Mesothelial cell of epicardium (in vitro differentiated cells): ENCODE measurements at regions not wholly inside any gene's neighbourhood (a gene's known extent, or its start where the extent isn't known, plus 50 kb on each side); places are given as distances from the start of the nearest gene placed in this dataset.

Experiments used
- DNase-seq, 2 experiments: peaks; one replicate each; pipeline ENCODE4 v3.0.0; 2021; ENCODE audit warnings: low spot score in 2 of 2; ENCODE audit not compliant: unreplicated experiment in 2 of 2
- H3K27ac Mint-ChIP-seq: 2 replicates; pipeline ENCODE4 v1.8.0; 2021; ENCODE audit warnings: mixed read lengths
- H3K27me3 Mint-ChIP-seq: 2 replicates; pipeline ENCODE4 v1.8.0; 2021; ENCODE audit warnings: low read depth, mixed read lengths
- H3K36me3 Mint-ChIP-seq: 2 replicates; pipeline ENCODE4 v1.8.0; 2021; ENCODE audit warnings: mixed read lengths
- H3K4me1 Mint-ChIP-seq: 2 replicates; pipeline ENCODE4 v1.8.0; 2021; ENCODE audit warnings: mixed read lengths
- H3K4me3 Mint-ChIP-seq: 2 replicates; pipeline ENCODE4 v1.8.0; 2021; ENCODE audit warnings: mild to moderate bottlenecking, moderate library complexity, mixed read lengths
- H3K9me3 Mint-ChIP-seq: 2 replicates; pipeline ENCODE4 v1.8.0; 2021; ENCODE audit warnings: mixed read lengths
- CTCF ChIP-seq: fragments of 200-600 bp; sonication (generic); IDR thresholded peaks from one replicate; pipeline ENCODE4 v1.5.0; 2021; ENCODE audit warnings: antibody characterized with exemption; ENCODE audit not compliant: unreplicated experiment

DNA sequence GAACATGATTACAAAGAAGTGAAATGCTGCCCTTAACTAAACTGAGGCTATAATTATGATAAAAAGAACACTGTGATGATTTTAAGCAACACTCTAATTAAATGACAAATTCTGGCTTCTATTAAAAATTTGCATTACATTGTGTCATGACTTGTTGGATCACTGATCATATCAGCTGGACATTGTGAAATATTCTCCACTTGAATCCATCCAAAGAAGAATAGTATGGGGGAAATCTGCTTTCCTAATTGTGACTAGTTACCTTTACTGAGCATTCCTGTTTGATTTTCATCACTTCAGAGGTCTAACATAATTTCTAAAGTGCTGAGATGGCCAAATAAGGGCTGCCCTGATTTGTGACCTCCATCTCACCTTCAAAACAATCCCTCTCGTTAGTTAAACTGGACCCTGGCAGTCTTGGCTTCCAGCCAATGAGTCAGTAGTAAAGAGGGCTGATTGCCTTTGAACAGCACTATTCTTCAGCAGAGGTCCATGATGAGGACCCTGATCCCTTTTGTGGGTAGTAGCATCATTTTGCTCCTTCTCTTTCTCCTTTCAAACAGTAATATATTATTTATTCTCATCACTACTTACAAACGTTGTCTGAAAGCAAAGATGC is 53.5 kb upstream of the LEKR1 start:
- no peaks in the 10 kb centered on the region for H3K36me3 Mint-ChIP-seq
- H3K9me3 Mint-ChIP-seq, result no peaks in the 10 kb centered on the region
- peaks cover 1% of the 10 kb centered on the region for H3K27me3 Mint-ChIP-seq
- TF ChIP-seq CTCF, result no peak
- no peak for DNase-seq
- H3K27ac Mint-ChIP-seq, result peak overlapping the region; percentile 6
- H3K4me1 Mint-ChIP-seq, result peaks cover 30% of the 10 kb centered on the region
- no peak overlapping the region for H3K4me3 Mint-ChIP-seq

DNA sequence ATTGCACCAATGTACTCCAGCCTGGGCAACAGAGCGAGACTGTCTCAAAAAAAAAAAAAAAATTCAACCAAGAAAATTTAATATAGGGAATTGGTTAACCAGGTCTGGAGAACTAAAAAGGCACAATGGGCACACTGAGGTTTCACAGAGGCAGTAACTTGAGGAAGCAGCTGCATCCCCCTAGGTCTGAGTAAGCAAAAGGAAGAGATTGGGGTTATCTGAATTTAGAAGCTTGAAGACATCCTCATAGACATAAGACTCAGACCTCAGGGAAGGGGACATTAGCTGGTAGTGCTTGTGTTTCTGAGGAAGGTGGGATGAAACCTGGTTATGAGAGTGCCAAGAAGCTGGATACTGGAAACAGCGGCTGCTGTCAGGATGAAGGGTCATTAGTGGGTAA is 50.1 kb upstream of the LEKR1 start:
- TF ChIP-seq CTCF, result no peak
- H3K27ac Mint-ChIP-seq, result no peak overlapping the region
- no peak for DNase-seq
- no peaks in the 10 kb centered on the region for H3K9me3 Mint-ChIP-seq
- peaks cover 1% of the 10 kb centered on the region for H3K27me3 Mint-ChIP-seq
- H3K4me1 Mint-ChIP-seq, result peaks cover 19% of the 10 kb centered on the region
- no peaks in the 10 kb centered on the region for H3K36me3 Mint-ChIP-seq
- H3K4me3 Mint-ChIP-seq, result no peak overlapping the region
